Astrocyte (in vitro differentiated cells and primary cell): ENCODE measurements at regions not wholly inside any gene's neighbourhood (a gene's known extent, or its start where the extent isn't known, plus 50 kb on each side); places are given as distances from the start of the nearest gene placed in this dataset.
A peak's percentile ranks its signal among the peaks of the same experiment; 100 is the strongest.

Experiments
- DNase-seq: peaks from one replicate; pipeline ENCODE4 v3.0.0-alpha.2; 2010; ENCODE audit warnings: low read depth
- FAIRE-seq: peaks from 2 replicates; lab custom pipeline; 2011; peaks lifted over from hg19 to GRCh38; lab: Jason Lieb, UNC
- H2AFZ ChIP-seq: 2 replicates; pipeline ENCODE4 v1.6.0; 2012; ENCODE audit warnings: low read depth, low read length, inconsistent platforms
- H3K27ac ChIP-seq: 2 replicates; pipeline ENCODE4 v1.5.1; 2011; ENCODE audit warnings: low read depth, low read length, inconsistent platforms
- H3K27me3 ChIP-seq: 2 replicates; pipeline ENCODE4 v1.6.0; 2011; ENCODE audit warnings: low read length, inconsistent platforms; ENCODE audit not compliant: insufficient read depth
- H3K36me3 ChIP-seq: 2 replicates; pipeline ENCODE4 v1.5.1; 2011; ENCODE audit warnings: low read length, inconsistent platforms; ENCODE audit not compliant: insufficient read depth
- H3K4me1 ChIP-seq: 2 replicates; pipeline ENCODE4 v1.5.1; 2011; ENCODE audit warnings: low read length, inconsistent platforms; ENCODE audit not compliant: insufficient read depth
- H3K4me2 ChIP-seq: 2 replicates; pipeline ENCODE4 v1.6.0; 2012; ENCODE audit warnings: low read length, inconsistent platforms
- H3K4me3 ChIP-seq: 2 replicates; pipeline ENCODE4 v1.5.1; 2011; ENCODE audit warnings: low read depth, mild to moderate bottlenecking, low read length, inconsistent platforms; ENCODE audit not compliant: insufficient read depth
- H3K79me2 ChIP-seq: 2 replicates; pipeline ENCODE4 v1.6.0; 2012; ENCODE audit warnings: mild to moderate bottlenecking, low read length, inconsistent platforms; ENCODE audit not compliant: insufficient read depth
- H3K9ac ChIP-seq: 2 replicates; pipeline ENCODE4 v1.6.0; 2012; ENCODE audit warnings: mild to moderate bottlenecking, low read length, inconsistent platforms
- H3K9me3 ChIP-seq: 2 replicates; pipeline ENCODE4 v1.5.1; 2012; ENCODE audit warnings: low read depth, mild to moderate bottlenecking, low read length, inconsistent platforms; ENCODE audit not compliant: insufficient read depth
- H4K20me1 ChIP-seq: 2 replicates; pipeline ENCODE4 v1.6.0; 2012; ENCODE audit warnings: low read length, inconsistent platforms; ENCODE audit not compliant: insufficient read depth
- H3K27ac Mint-ChIP-seq: one replicate; pipeline ENCODE4 v1.8.0; 2021; ENCODE audit warnings: mild to moderate bottlenecking, mixed read lengths; ENCODE audit not compliant: unreplicated experiment
- H3K27me3 Mint-ChIP-seq: one replicate; pipeline ENCODE4 v1.8.0; 2021; ENCODE audit warnings: low read depth, mixed read lengths; ENCODE audit not compliant: unreplicated experiment
- H3K36me3 Mint-ChIP-seq: one replicate; pipeline ENCODE4 v1.8.0; 2021; ENCODE audit warnings: low read depth, mixed read lengths; ENCODE audit not compliant: unreplicated experiment
- H3K4me1 Mint-ChIP-seq: one replicate; pipeline ENCODE4 v1.8.0; 2021; ENCODE audit warnings: low read depth, mixed read lengths; ENCODE audit not compliant: unreplicated experiment
- H3K4me3 Mint-ChIP-seq: one replicate; pipeline ENCODE4 v1.8.0; 2021; ENCODE audit warnings: mild to moderate bottlenecking, moderate library complexity, mixed read lengths; ENCODE audit not compliant: unreplicated experiment
- H3K9me3 Mint-ChIP-seq: one replicate; pipeline ENCODE4 v1.8.0; 2021; ENCODE audit warnings: mild to moderate bottlenecking, mixed read lengths; ENCODE audit not compliant: unreplicated experiment
- CTCF ChIP-seq: IDR thresholded peaks from 2 replicates; pipeline ENCODE4 v1.5.1; 2011; ENCODE audit warnings: low read depth, mild to moderate bottlenecking, inconsistent platforms, low read length, moderate library complexity; ENCODE audit not compliant: insufficient read depth
- EZH2 ChIP-seq: IDR thresholded peaks from 2 replicates; pipeline ENCODE4 v1.6.1; 2012; ENCODE audit warnings: mild to moderate bottlenecking, low read length, inconsistent platforms; ENCODE audit not compliant: insufficient read depth

- Mint-ChIP-seq H3K4me1 (no peaks in the 10 kb centered on the region), H3K27ac (no peak overlapping the region), H3K9me3 (peaks cover 2% of the 10 kb centered on the region), H3K27me3 (no peaks in the 10 kb centered on the region), H3K36me3 (no peaks in the 10 kb centered on the region), H3K4me3 (no peak overlapping the region)
- Histone ChIP-seq H3K9me3 (no peaks in the 10 kb centered on the region), H3K36me3 (no peaks in the 10 kb centered on the region), H3K79me2 (no peaks in the 10 kb centered on the region), H3K4me2 (no peak overlapping the region), H3K9ac (no peak overlapping the region), H3K4me1 (no peaks in the 10 kb centered on the region), H3K27me3 (no peaks in the 10 kb centered on the region), H4K20me1 (no peaks in the 10 kb centered on the region), H3K27ac (no peak overlapping the region), H2AFZ (no peak overlapping the region), H3K4me3 (no peak overlapping the region)
- no peak for TF ChIP-seq EZH2
- TF ChIP-seq CTCF, result no peak
- DNase-seq (no peak), FAIRE-seq (peak; percentile 43)
These were observed 399.9 kb upstream of the CBLB start for GRCh38 chr3:106268696-106269095.

- H2AFZ ChIP-seq, result no peak overlapping the region
- no peak overlapping the region for H3K27ac ChIP-seq
- no peaks in the 10 kb centered on the region for H3K79me2 ChIP-seq
- no peak overlapping the region for H3K9ac ChIP-seq
- no peaks in the 10 kb centered on the region for H3K36me3 ChIP-seq
- H3K4me1 ChIP-seq, result no peaks in the 10 kb centered on the region
- TF ChIP-seq CTCF, result no peak
- no peak for TF ChIP-seq EZH2
- DNase-seq (no peak), FAIRE-seq (no peak)
- no peaks in the 10 kb centered on the region for H3K27me3 ChIP-seq
- no peak overlapping the region for H3K27ac Mint-ChIP-seq
- no peaks in the 10 kb centered on the region for H4K20me1 ChIP-seq
- H3K4me2 ChIP-seq, result no peak overlapping the region
- H3K27me3 Mint-ChIP-seq, result no peaks in the 10 kb centered on the region
- H3K4me3 Mint-ChIP-seq, result no peak overlapping the region
- no peak overlapping the region for H3K4me3 ChIP-seq
- no peaks in the 10 kb centered on the region for H3K4me1 Mint-ChIP-seq
- no peaks in the 10 kb centered on the region for H3K9me3 ChIP-seq
- no peaks in the 10 kb centered on the region for H3K36me3 Mint-ChIP-seq
- H3K9me3 Mint-ChIP-seq, result peaks cover 4% of the 10 kb centered on the region
These were observed 403.5 kb upstream of the CBLB start for GRCh38 chr3:106272302-106272701.

- Mint-ChIP-seq H3K27me3 (no peaks in the 10 kb centered on the region), H3K27ac (no peak overlapping the region), H3K36me3 (no peaks in the 10 kb centered on the region), H3K9me3 (peaks cover 2% of the 10 kb centered on the region), H3K4me1 (no peaks in the 10 kb centered on the region), H3K4me3 (no peak overlapping the region)
- FAIRE-seq (no peak), DNase-seq (no peak)
- Histone ChIP-seq H4K20me1 (no peaks in the 10 kb centered on the region), H3K9me3 (no peaks in the 10 kb centered on the region), H2AFZ (no peak overlapping the region), H3K4me2 (no peak overlapping the region), H3K27me3 (no peaks in the 10 kb centered on the region), H3K4me1 (no peaks in the 10 kb centered on the region), H3K9ac (no peak overlapping the region), H3K27ac (no peak overlapping the region), H3K36me3 (no peaks in the 10 kb centered on the region), H3K4me3 (no peak overlapping the region), H3K79me2 (no peaks in the 10 kb centered on the region)
- TF ChIP-seq EZH2, result no peak
- TF ChIP-seq CTCF, result no peak
These were observed 406.8 kb upstream of the CBLB start for GRCh38 chr3:106275592-106275991.
